ENCODE measurements at regions not wholly inside any gene's neighbourhood (a gene's known extent, or its start where the extent isn't known, plus 50 kb on each side); places are given as distances from the start of the nearest gene placed in this dataset.
"Not testable (repeated sequence)": the region's sequence is repeated elsewhere in the genome, so short reads cannot be mapped to it uniquely, and the experiment has no call there.

DNA sequence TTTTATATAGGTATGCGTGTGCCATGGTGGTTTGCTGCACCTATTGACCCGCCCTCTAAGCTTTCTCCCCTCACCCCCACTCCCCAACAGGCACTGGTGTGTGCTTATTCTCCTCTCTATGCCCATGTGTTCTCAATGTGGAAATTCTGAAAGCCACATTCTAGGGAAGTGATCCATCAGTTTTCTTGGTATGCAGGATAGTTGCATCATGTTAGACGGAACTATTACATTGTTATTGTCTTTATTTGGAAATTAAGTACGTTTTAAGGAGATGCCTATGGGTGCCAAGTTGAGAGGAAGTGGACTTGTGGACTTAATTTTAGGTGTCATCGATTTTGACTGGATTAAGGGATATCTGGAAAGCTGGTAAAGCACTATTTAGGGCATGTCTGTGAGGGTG is 204.6 kb downstream of the RBM46 start:
- Histone ChIP-seq H2BK12ac (ENCODE audit: low read length) (no peak overlapping the region), H3K27ac (ENCODE audit: low read depth, low read length) (no peak overlapping the region), H3K9ac (ENCODE audit: low read length) (no peak overlapping the region), H2BK120ac (ENCODE audit: insufficient read depth, low read length, poor library complexity) (no peak overlapping the region), H3K4ac (ENCODE audit: low read depth, low read length) (no peak overlapping the region), H4K8ac (ENCODE audit: low read depth, low read length) (no peak overlapping the region), H3K27me3 (ENCODE audit: insufficient read depth, low read length) (no peaks in the 10 kb centered on the region), H3K14ac (ENCODE audit: low read length) (no peak overlapping the region), H3K23ac (ENCODE audit: low read length) (no peak overlapping the region), H3K79me1 (ENCODE audit: low read length) (no peaks in the 10 kb centered on the region), H3K79me2 (ENCODE audit: control insufficient read depth, insufficient read depth, low read length, poor library complexity) (no peaks in the 10 kb centered on the region), H4K91ac (ENCODE audit: low read depth, low read length) (no peak overlapping the region), H3K36me3 (ENCODE audit: control insufficient read depth in 1 of 2, insufficient read depth in 2 of 2, low read length in 2 of 2) (no peaks in the 10 kb centered on the region), H2BK5ac (ENCODE audit: low read depth, low read length, poor library complexity) (no peak overlapping the region), H2AFZ (ENCODE audit: insufficient read depth, low read length, poor library complexity) (no peak overlapping the region), H3K4me3 (ENCODE audit: low read depth, low read length) (no peak overlapping the region), H3K4me2 (ENCODE audit: low read length) (no peak overlapping the region), H3K4me1 (ENCODE audit: control insufficient read depth in 1 of 2, insufficient read depth in 2 of 2, low read length in 2 of 2) (no peaks in the 10 kb centered on the region), H2AK5ac (ENCODE audit: low read length) (no peak overlapping the region), H3K18ac (ENCODE audit: low read length) (no peak overlapping the region), H3K9me3 (ENCODE audit: insufficient read depth, low read depth, low read length) (no peaks in the 10 kb centered on the region), H4K12ac (ENCODE audit: low read depth, low read length) (no peak overlapping the region)
- WGBS (ENCODE audit: extremely low coverage, insufficient coverage, insufficient read length), result no CpG with 5 or more reads among the region's 5 CpGs
- DNase-seq, result no peak

DNA sequence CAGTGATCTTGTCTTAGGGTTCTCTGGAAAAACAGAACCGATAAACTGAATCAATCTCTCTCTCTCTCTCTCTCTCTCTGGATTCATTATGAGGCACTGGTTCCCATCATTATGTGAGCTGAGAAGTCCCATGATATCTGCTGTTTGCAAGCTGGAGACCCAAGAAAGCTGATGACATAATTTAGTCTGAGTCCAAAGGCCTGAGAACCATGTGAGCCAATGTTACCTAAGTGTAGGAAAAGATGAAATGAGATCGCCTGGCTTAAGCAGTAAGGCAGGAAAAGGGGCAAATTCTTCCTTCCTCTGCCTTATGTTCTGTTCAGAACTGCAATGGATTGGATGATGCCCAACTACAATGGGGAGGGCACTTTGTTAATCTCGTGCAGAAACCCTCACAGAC is 207.4 kb downstream of the RBM46 start:
- H2BK120ac ChIP-seq (ENCODE audit: insufficient read depth, low read length, poor library complexity), result no peak overlapping the region

DNA sequence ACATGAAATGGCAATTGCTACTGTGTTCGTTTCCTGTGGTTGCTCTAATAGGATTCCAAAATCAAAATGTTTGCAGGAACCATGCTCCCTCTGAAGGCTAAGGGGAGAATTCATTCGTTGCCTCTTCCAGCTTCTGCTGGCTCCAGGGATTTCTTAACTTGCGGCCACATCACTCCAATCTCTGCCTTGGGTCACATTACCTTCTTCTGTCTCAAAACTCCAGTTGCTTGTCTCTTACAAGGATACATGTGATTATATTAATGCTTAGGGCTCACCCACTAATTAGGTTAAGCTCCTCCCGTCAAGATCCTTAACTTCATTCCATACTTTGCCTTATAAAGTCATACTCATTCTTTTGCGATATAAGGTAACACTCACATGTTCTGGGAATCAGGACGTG is 208.4 kb downstream of the RBM46 start:
- Histone ChIP-seq H3K79me2 (ENCODE audit: control insufficient read depth, insufficient read depth, low read length, poor library complexity) (no peaks in the 10 kb centered on the region), H3K4me2 (ENCODE audit: low read length) (no peak overlapping the region), H3K9ac (ENCODE audit: low read length) (no peak overlapping the region), H3K14ac (ENCODE audit: low read length) (no peak overlapping the region), H3K18ac (ENCODE audit: low read length) (no peak overlapping the region), H4K91ac (ENCODE audit: low read depth, low read length) (no peak overlapping the region), H3K27ac (ENCODE audit: low read depth, low read length) (no peak overlapping the region), H3K4me3 (ENCODE audit: low read depth, low read length) (no peak overlapping the region), H2BK120ac (ENCODE audit: insufficient read depth, low read length, poor library complexity) (no peak overlapping the region), H4K8ac (ENCODE audit: low read depth, low read length) (no peak overlapping the region), H3K79me1 (ENCODE audit: low read length) (no peaks in the 10 kb centered on the region), H4K12ac (ENCODE audit: low read depth, low read length) (no peak overlapping the region), H3K23ac (ENCODE audit: low read length) (no peak overlapping the region), H3K4ac (ENCODE audit: low read depth, low read length) (no peak overlapping the region), H3K4me1 (ENCODE audit: control insufficient read depth in 1 of 2, insufficient read depth in 2 of 2, low read length in 2 of 2) (no peaks in the 10 kb centered on the region), H2AK5ac (ENCODE audit: low read length) (no peak overlapping the region), H2BK5ac (ENCODE audit: low read depth, low read length, poor library complexity) (no peak overlapping the region), H3K9me3 (ENCODE audit: insufficient read depth, low read depth, low read length) (no peaks in the 10 kb centered on the region), H3K36me3 (ENCODE audit: control insufficient read depth in 1 of 2, insufficient read depth in 2 of 2, low read length in 2 of 2) (no peaks in the 10 kb centered on the region), H3K27me3 (ENCODE audit: insufficient read depth, low read length) (no peaks in the 10 kb centered on the region), H2AFZ (ENCODE audit: insufficient read depth, low read length, poor library complexity) (no peak overlapping the region), H2BK12ac (ENCODE audit: low read length) (no peak overlapping the region)
- no CpG with 5 or more reads among the region's 6 CpGs for WGBS (ENCODE audit: extremely low coverage, insufficient coverage, insufficient read length)
- no peak for DNase-seq

More for the DNA sequence above, 207.4 kb downstream of the RBM46 start:
- Histone ChIP-seq H4K8ac (ENCODE audit: low read depth, low read length) (no peak overlapping the region), H4K91ac (ENCODE audit: low read depth, low read length) (no peak overlapping the region), H3K4ac (ENCODE audit: low read depth, low read length) (no peak overlapping the region), H3K27me3 (ENCODE audit: insufficient read depth, low read length) (no peaks in the 10 kb centered on the region), H2BK5ac (ENCODE audit: low read depth, low read length, poor library complexity) (no peak overlapping the region), H3K4me3 (ENCODE audit: low read depth, low read length) (no peak overlapping the region), H3K79me1 (ENCODE audit: low read length) (no peaks in the 10 kb centered on the region), H3K18ac (ENCODE audit: low read length) (no peak overlapping the region), H2BK12ac (ENCODE audit: low read length) (no peak overlapping the region), H3K9me3 (ENCODE audit: insufficient read depth, low read depth, low read length) (no peaks in the 10 kb centered on the region), H3K14ac (ENCODE audit: low read length) (no peak overlapping the region), H2AK5ac (ENCODE audit: low read length) (no peak overlapping the region), H2AFZ (ENCODE audit: insufficient read depth, low read length, poor library complexity) (no peak overlapping the region), H3K23ac (ENCODE audit: low read length) (no peak overlapping the region), H3K27ac (ENCODE audit: low read depth, low read length) (no peak overlapping the region), H3K4me1 (ENCODE audit: control insufficient read depth in 1 of 2, insufficient read depth in 2 of 2, low read length in 2 of 2) (no peaks in the 10 kb centered on the region), H3K4me2 (ENCODE audit: low read length) (no peak overlapping the region), H3K9ac (ENCODE audit: low read length) (no peak overlapping the region), H4K12ac (ENCODE audit: low read depth, low read length) (no peak overlapping the region), H3K79me2 (ENCODE audit: control insufficient read depth, insufficient read depth, low read length, poor library complexity) (no peaks in the 10 kb centered on the region), H3K36me3 (ENCODE audit: control insufficient read depth in 1 of 2, insufficient read depth in 2 of 2, low read length in 2 of 2) (no peaks in the 10 kb centered on the region)
- no peak for DNase-seq
- no CpG with 5 or more reads among the region's 3 CpGs for WGBS (ENCODE audit: extremely low coverage, insufficient coverage, insufficient read length)

DNA sequence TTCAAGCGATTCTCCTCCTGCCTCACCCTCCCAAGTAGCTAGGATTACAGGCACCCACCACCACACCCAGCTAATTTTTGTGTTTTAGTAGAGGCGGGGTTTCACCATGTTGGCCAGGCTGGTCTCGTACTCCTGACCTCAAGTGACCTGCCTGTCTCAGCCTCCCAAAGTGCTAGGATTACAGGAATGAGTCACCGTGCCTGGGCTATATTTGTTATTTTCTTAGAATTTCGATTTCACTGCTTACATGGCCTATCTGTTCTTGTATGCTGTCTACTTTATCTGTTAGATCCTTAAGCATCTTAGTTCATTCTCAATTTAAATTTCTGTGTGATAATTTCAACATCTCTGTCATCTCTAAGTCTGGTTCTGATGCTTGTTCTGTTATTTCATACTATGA is 210.6 kb upstream of the NPY2R start:
- H3K27ac ChIP-seq (ENCODE audit: low read depth, low read length); H3K9me3 ChIP-seq (ENCODE audit: insufficient read depth, low read depth, low read length); H3K27me3 ChIP-seq (ENCODE audit: insufficient read depth, low read length); H2AK5ac ChIP-seq (ENCODE audit: low read length); DNase-seq; H2BK5ac ChIP-seq (ENCODE audit: low read depth, low read length, poor library complexity); H2BK12ac ChIP-seq (ENCODE audit: low read length); H4K8ac ChIP-seq (ENCODE audit: low read depth, low read length); H3K36me3 ChIP-seq (ENCODE audit: control insufficient read depth in 1 of 2, insufficient read depth in 2 of 2, low read length in 2 of 2); H4K91ac ChIP-seq (ENCODE audit: low read depth, low read length); H3K79me2 ChIP-seq (ENCODE audit: control insufficient read depth, insufficient read depth, low read length, poor library complexity); H2AFZ ChIP-seq (ENCODE audit: insufficient read depth, low read length, poor library complexity); H2BK120ac ChIP-seq (ENCODE audit: insufficient read depth, low read length, poor library complexity); H3K14ac ChIP-seq (ENCODE audit: low read length); H3K79me1 ChIP-seq (ENCODE audit: low read length); H3K9ac ChIP-seq (ENCODE audit: low read length); H3K4me2 ChIP-seq (ENCODE audit: low read length); H3K4ac ChIP-seq (ENCODE audit: low read depth, low read length); H3K4me3 ChIP-seq (ENCODE audit: low read depth, low read length); H4K12ac ChIP-seq (ENCODE audit: low read depth, low read length); H3K18ac ChIP-seq (ENCODE audit: low read length); H3K4me1 ChIP-seq (ENCODE audit: control insufficient read depth in 1 of 2, insufficient read depth in 2 of 2, low read length in 2 of 2); H3K23ac ChIP-seq (ENCODE audit: low read length): not testable (repeated sequence)
- WGBS (ENCODE audit: extremely low coverage, insufficient coverage, insufficient read length), result no CpG with 5 or more reads among the region's 5 CpGs
